ENCODE measurements at regions not wholly inside any gene's neighbourhood (a gene's known extent, or its start where the extent isn't known, plus 50 kb on each side); places are given as distances from the start of the nearest gene placed in this dataset.

- TF ChIP-seq CTCF (optimal IDR thresholded peaks at IDR 0.05 in 1 of 3, IDR thresholded peaks at IDR 0.05 in 1 of 3, conservative IDR thresholded peaks at IDR 0.05 in 1 of 3; ENCODE audit: extremely low read depth in 1 of 3, insufficient read depth in 2 of 3, low read length in 3 of 3) = no peak
- no peak for TF ChIP-seq EZH2 (IDR thresholded peaks at IDR 0.05; ENCODE audit: low read length)
Measured at GRCh38 chr3:104032283-104032682, 1334.4 kb upstream of the ALCAM start.
